Panc1 (cell line): ENCODE measurements at regions not wholly inside any gene's neighbourhood (a gene's known extent, or its start where the extent isn't known, plus 50 kb on each side); places are given as distances from the start of the nearest gene placed in this dataset.
"Not testable (repeated sequence)": the region's sequence is repeated elsewhere in the genome, so short reads cannot be mapped to it uniquely, and the experiment has no call there.

Experiments used
- CTCF ChIP-seq: fragments of 450-650 bp; IDR thresholded peaks from 2 replicates; pipeline ENCODE4 v1.5.1; 2017; ENCODE audit warnings: mild to moderate bottlenecking
- POLR2AphosphoS5 ChIP-seq: IDR thresholded peaks from 2 replicates; pipeline ENCODE4 v1.6.1; 2012; ENCODE audit warnings: mild to moderate bottlenecking, low read depth, low read length, moderate library complexity
- TCF7L2 ChIP-seq: IDR thresholded peaks from 2 replicates; pipeline ENCODE4 v1.6.1; 2011; ENCODE audit warnings: mild to moderate bottlenecking, low read depth, low read length, inconsistent platforms

GRCh38 chr3:75587695-75588094, 76.4 kb upstream of the FRG2C start:
- TF ChIP-seq CTCF, POLR2AphosphoS5, TCF7L2: not testable (repeated sequence)
